Loucy (cell line): ENCODE measurements at regions not wholly inside any gene's neighbourhood (a gene's known extent, or its start where the extent isn't known, plus 50 kb on each side); places are given as distances from the start of the nearest gene placed in this dataset.

Experiments
- H2AFZ ChIP-seq: fragments of 200-600 bp; sonication (generic); 2 replicates; pipeline ENCODE4 v1.6.0; 2016; ENCODE audit warnings: antibody characterized with exemption, mild to moderate bottlenecking, low read length, moderate library complexity
- H3F3A ChIP-seq: fragments of 200-600 bp; 2 replicates; pipeline ENCODE4 v1.6.0; 2016; ENCODE audit warnings: antibody characterized with exemption, low read depth, mild to moderate bottlenecking
- H3K27me3 ChIP-seq: fragments of 200-600 bp; sonication (generic); 2 replicates; pipeline ENCODE4 v1.6.1; 2014; ENCODE audit warnings: low read length, mild to moderate bottlenecking; ENCODE audit not compliant: insufficient read depth, poor library complexity, severe bottlenecking
- H3K36me3 ChIP-seq: fragments of 200-600 bp; sonication (generic); 2 replicates; pipeline ENCODE4 v1.6.1; 2016; ENCODE audit warnings: low read length; ENCODE audit not compliant: insufficient read depth
- H3K4me1 ChIP-seq: fragments of 200-600 bp; sonication (generic); 2 replicates; pipeline ENCODE4 v1.5.1; 2014; ENCODE audit warnings: low read length, mild to moderate bottlenecking; ENCODE audit not compliant: insufficient read depth, poor library complexity, severe bottlenecking
- H3K4me2 ChIP-seq: fragments of 200-600 bp; sonication (generic); 2 replicates; pipeline ENCODE4 v1.6.0; 2014; ENCODE audit warnings: antibody characterized with exemption, low read length, low read depth, mild to moderate bottlenecking; ENCODE audit not compliant: poor library complexity, severe bottlenecking
- H3K4me3 ChIP-seq: fragments of 200-600 bp; sonication (generic); 2 replicates; pipeline ENCODE4 v1.5.1; 2014; ENCODE audit warnings: low read length, mild to moderate bottlenecking, mixed read lengths; ENCODE audit not compliant: poor library complexity, severe bottlenecking
- H3K79me2 ChIP-seq: fragments of 200-600 bp; sonication (generic); 2 replicates; pipeline ENCODE4 v1.6.1; 2014; ENCODE audit warnings: low read length; ENCODE audit not compliant: insufficient read depth
- H3K9ac ChIP-seq: fragments of 200-600 bp; sonication (generic); 2 replicates; pipeline ENCODE4 v1.6.0; 2014; ENCODE audit warnings: mild to moderate bottlenecking, low read depth, low read length, moderate library complexity; ENCODE audit not compliant: poor library complexity, severe bottlenecking
- H3K9me2 ChIP-seq: fragments of 200-600 bp; sonication (generic); replicated peaks from 2 replicates; pipeline ENCODE4 v1.6.1; 2016; ENCODE audit warnings: low read depth, low read length, mixed read lengths
- H3K9me3 ChIP-seq: fragments of 200-600 bp; sonication (generic); 2 replicates; pipeline ENCODE4 v1.6.1; 2014; ENCODE audit warnings: mild to moderate bottlenecking, antibody characterized with exemption, low read length, low read depth; ENCODE audit not compliant: insufficient read depth
- H4K20me1 ChIP-seq: fragments of 200-600 bp; sonication (generic); 2 replicates; pipeline ENCODE4 v1.6.0; 2014; ENCODE audit warnings: antibody characterized with exemption, low read length, mild to moderate bottlenecking; ENCODE audit not compliant: insufficient read depth, poor library complexity, severe bottlenecking
- CTCF ChIP-seq: fragments of 200-600 bp; sonication (generic); conservative IDR thresholded peaks from 2 replicates; pipeline ENCODE4 v1.5.1; 2014; ENCODE audit warnings: mild to moderate bottlenecking, antibody characterized with exemption, low read length
- EZH2phosphoT487 ChIP-seq: fragments of 200-600 bp; IDR thresholded peaks from 2 replicates; pipeline ENCODE4 v1.6.1; 2018; ENCODE audit warnings: antibody characterized with exemption, mild to moderate bottlenecking, moderate library complexity, borderline replicate concordance

- Histone ChIP-seq H3K79me2 (no peaks in the 10 kb centered on the region), H2AFZ (no peak overlapping the region), H3K9ac (no peak overlapping the region), H3K27me3 (no peaks in the 10 kb centered on the region), H3K4me1 (no peaks in the 10 kb centered on the region), H3F3A (no peaks in the 10 kb centered on the region), H3K9me3 (no peaks in the 10 kb centered on the region), H3K4me2 (no peak overlapping the region), H3K36me3 (no peaks in the 10 kb centered on the region), H3K4me3 (no peak overlapping the region), H4K20me1 (no peaks in the 10 kb centered on the region), H3K9me2 (no peaks in the 10 kb centered on the region)
- TF ChIP-seq EZH2phosphoT487, result no peak
- no peak for TF ChIP-seq CTCF
Observed at GRCh38 chr6:4295058-4295782, 159.8 kb upstream of the ECI2 start.

GRCh38 chr6:4294636-4295035 is 159.3 kb upstream of the ECI2 start:
- H2AFZ ChIP-seq, result no peak overlapping the region
- no peaks in the 10 kb centered on the region for H3F3A ChIP-seq
- no peaks in the 10 kb centered on the region for H3K4me1 ChIP-seq
- H3K4me3 ChIP-seq, result no peak overlapping the region
- H4K20me1 ChIP-seq, result no peaks in the 10 kb centered on the region
- H3K4me2 ChIP-seq, result no peak overlapping the region
- H3K9me3 ChIP-seq, result no peaks in the 10 kb centered on the region
- H3K9me2 ChIP-seq, result no peaks in the 10 kb centered on the region
- no peaks in the 10 kb centered on the region for H3K27me3 ChIP-seq
- TF ChIP-seq CTCF, result no peak
- no peak for TF ChIP-seq EZH2phosphoT487
- H3K36me3 ChIP-seq, result no peaks in the 10 kb centered on the region
- no peaks in the 10 kb centered on the region for H3K79me2 ChIP-seq
- H3K9ac ChIP-seq, result no peak overlapping the region

- no peaks in the 10 kb centered on the region for H3K4me1 ChIP-seq
- H3K4me3 ChIP-seq, result no peak overlapping the region
- H3K79me2 ChIP-seq, result no peaks in the 10 kb centered on the region
- no peaks in the 10 kb centered on the region for H3K9me3 ChIP-seq
- no peaks in the 10 kb centered on the region for H3K27me3 ChIP-seq
- no peak overlapping the region for H3K4me2 ChIP-seq
- H2AFZ ChIP-seq, result no peak overlapping the region
- no peaks in the 10 kb centered on the region for H3K36me3 ChIP-seq
- no peak overlapping the region for H3K9ac ChIP-seq
- H3K9me2 ChIP-seq, result no peaks in the 10 kb centered on the region
- no peaks in the 10 kb centered on the region for H4K20me1 ChIP-seq
- no peak for TF ChIP-seq CTCF
- TF ChIP-seq EZH2phosphoT487, result no peak
- H3F3A ChIP-seq, result no peaks in the 10 kb centered on the region
Observed at GRCh38 chr6:4291453-4292403, 156.4 kb upstream of the ECI2 start.
